Mesenchymal stem cell (in vitro differentiated cells and primary cell): ENCODE measurements at regions not wholly inside any gene's neighbourhood (a gene's known extent, or its start where the extent isn't known, plus 50 kb on each side); places are given as distances from the start of the nearest gene placed in this dataset.

Experiments
- DNase-seq: peaks from one replicate; pipeline ENCODE4 v3.0.0-alpha.2; 2013
- H2AFZ ChIP-seq: one replicate; pipeline ENCODE4 v1.6.1; 2013; ENCODE audit warnings: low read depth, mild to moderate bottlenecking, control low read depth, inconsistent platforms, low read length, moderate library complexity
- H2AK5ac ChIP-seq: 2 replicates; pipeline ENCODE4 v1.6.1; 2013; ENCODE audit warnings: low read length, moderate library complexity, mild to moderate bottlenecking, inconsistent platforms; ENCODE audit not compliant: severe bottlenecking
- H2BK120ac ChIP-seq: one replicate; pipeline ENCODE4 v1.6.1; 2013; ENCODE audit warnings: low read depth, mild to moderate bottlenecking, inconsistent platforms, low read length, moderate library complexity
- H2BK12ac ChIP-seq, 2 experiments: one replicate each; pipeline ENCODE4 v1.6.1; 2013; ENCODE audit warnings: inconsistent platforms in 2 of 2, low read length in 2 of 2, mild to moderate bottlenecking in 2 of 2, moderate library complexity in 2 of 2, control low read depth in 1 of 2
- H2BK15ac ChIP-seq: one replicate; pipeline ENCODE4 v1.6.1; 2013; ENCODE audit warnings: mild to moderate bottlenecking, low read depth, inconsistent platforms; ENCODE audit not compliant: poor library complexity, severe bottlenecking
- H2BK5ac ChIP-seq: 2 replicates; pipeline ENCODE4 v1.6.1; 2013; ENCODE audit warnings: low read depth, mild to moderate bottlenecking, low read length, control low read depth, inconsistent platforms; ENCODE audit not compliant: poor library complexity, severe bottlenecking
- H3K14ac ChIP-seq, 2 experiments: one replicate each; pipeline ENCODE4 v1.6.1; 2013; ENCODE audit warnings: inconsistent platforms in 2 of 2, low read length in 2 of 2, control low read depth in 1 of 2, mild to moderate bottlenecking in 1 of 2, moderate library complexity in 1 of 2
- H3K18ac ChIP-seq, 2 experiments: one replicate each; pipeline ENCODE4 v1.6.1; 2013; ENCODE audit warnings: inconsistent platforms in 2 of 2, low read length in 2 of 2, control low read depth in 1 of 2, low read depth in 1 of 2, mild to moderate bottlenecking in 1 of 2
- H3K23ac ChIP-seq, 2 experiments: one replicate each; pipeline ENCODE4 v1.6.1; 2013; ENCODE audit warnings: inconsistent platforms in 2 of 2, low read length in 2 of 2, mild to moderate bottlenecking in 2 of 2, moderate library complexity in 2 of 2, control low read depth in 1 of 2
- H3K27ac ChIP-seq: 2 replicates; pipeline ENCODE4 v1.5.1; 2013; ENCODE audit warnings: mild to moderate bottlenecking, moderate library complexity, low read length, control low read depth, inconsistent platforms; ENCODE audit not compliant: poor library complexity, severe bottlenecking
- H3K27me3 ChIP-seq, 2 experiments: 2 replicates each; pipeline versions ENCODE4 v1.6.1 to v1.7.0; 2013; ENCODE audit warnings: low read length in 2 of 2, mild to moderate bottlenecking in 2 of 2, moderate library complexity in 2 of 2, control low read depth in 1 of 2, inconsistent platforms in 1 of 2; ENCODE audit not compliant: control insufficient read depth in 1 of 2, insufficient read depth in 1 of 2
- H3K36me3 ChIP-seq, 2 experiments: 2 replicates each; pipeline versions ENCODE4 v1.6.1 to v1.7.0; 2013; ENCODE audit warnings: low read length in 2 of 2, control low read depth in 1 of 2, inconsistent platforms in 1 of 2, low read depth in 1 of 2, mild to moderate bottlenecking in 1 of 2; ENCODE audit not compliant: insufficient read depth in 2 of 2, control insufficient read depth in 1 of 2
- H3K4ac ChIP-seq, 2 experiments: one replicate each; pipeline ENCODE4 v1.6.1; 2013; ENCODE audit warnings: inconsistent platforms in 2 of 2, low read length in 2 of 2, mild to moderate bottlenecking in 2 of 2, moderate library complexity in 2 of 2, control low read depth in 1 of 2, low read depth in 1 of 2
- H3K4me1 ChIP-seq: 2 replicates; pipeline ENCODE4 v1.6.1; 2013; ENCODE audit warnings: low read depth, low read length, control low read depth; ENCODE audit not compliant: control insufficient read depth, insufficient read depth
- H3K4me2 ChIP-seq: 2 replicates; pipeline ENCODE4 v1.6.1; 2013; ENCODE audit warnings: low read length, mild to moderate bottlenecking, inconsistent platforms; ENCODE audit not compliant: poor library complexity, severe bottlenecking
- H3K4me3 ChIP-seq, 2 experiments: 2 replicates each; pipeline versions ENCODE4 v1.5.1 to v1.7.0; 2013; ENCODE audit warnings: low read length in 2 of 2, mild to moderate bottlenecking in 2 of 2, control low read depth in 1 of 2, low read depth in 1 of 2; ENCODE audit not compliant: insufficient read depth in 1 of 2
- H3K79me1 ChIP-seq: replicated peaks from 2 replicates; pipeline ENCODE4 v1.6.1; 2013; ENCODE audit warnings: mild to moderate bottlenecking, control low read depth, low read length, inconsistent platforms; ENCODE audit not compliant: poor library complexity, severe bottlenecking
- H3K9ac ChIP-seq: 2 replicates; pipeline ENCODE4 v1.7.0; 2013; ENCODE audit warnings: mild to moderate bottlenecking, low read length, moderate library complexity
- H3K9me3 ChIP-seq: 2 replicates; pipeline ENCODE4 v1.7.0; 2013; ENCODE audit warnings: mild to moderate bottlenecking, low read length; ENCODE audit not compliant: control insufficient read depth
- H4K8ac ChIP-seq: one replicate; pipeline ENCODE4 v1.6.1; 2013; ENCODE audit warnings: inconsistent platforms, mild to moderate bottlenecking, low read length, moderate library complexity
- H4K91ac ChIP-seq: one replicate; pipeline ENCODE4 v1.6.1; 2013; ENCODE audit warnings: mild to moderate bottlenecking, low read length, inconsistent platforms
- WGBS: methylation state at CpG from one replicate; pipeline ENCODE4 v1.1.7; 2013; ENCODE audit warnings: mixed read lengths; 5-methylcytosine and 5-hydroxymethylcytosine counted together

DNA sequence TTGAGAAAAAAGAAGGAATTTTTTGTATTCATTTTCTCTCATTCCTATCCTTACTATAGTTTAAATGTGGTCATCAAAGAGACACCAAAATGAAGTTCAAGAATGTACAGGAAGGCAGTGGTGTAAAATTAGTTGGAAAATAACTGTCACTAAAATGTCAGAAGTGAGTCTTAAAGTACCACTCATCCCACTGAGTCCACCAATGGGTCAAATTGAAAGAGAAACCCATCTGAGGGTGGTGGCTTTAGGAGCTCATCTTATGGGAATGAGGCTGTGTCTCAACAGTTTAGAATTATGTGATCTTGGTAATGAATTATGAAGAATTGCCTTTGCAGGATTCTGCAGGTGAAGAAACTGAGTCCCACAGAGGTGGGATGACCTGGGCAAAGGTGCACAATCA lies 403.5 kb downstream of the FGF9 start:
- Histone ChIP-seq H3K4me1 (no peaks in the 10 kb centered on the region), H4K91ac (no peak overlapping the region), H3K27ac (no peak overlapping the region), H2BK120ac (no peak overlapping the region), H3K14ac (no peak overlapping the region), H3K9ac (no peak overlapping the region), H3K27me3 (no peaks in the 10 kb centered on the region), H3K36me3 (no peaks in the 10 kb centered on the region), H3K79me1 (no peaks in the 10 kb centered on the region), H2BK12ac (no peak overlapping the region), H2AFZ (no peak overlapping the region), H3K23ac (no peak overlapping the region), H4K8ac (no peak overlapping the region), H2BK5ac (no peak overlapping the region), H3K4ac (no peak overlapping the region), H2BK15ac (no peak overlapping the region), H3K9me3 (peaks cover 5% of the 10 kb centered on the region), H3K4me2 (no peak overlapping the region), H3K18ac (no peak overlapping the region), H2AK5ac (no peak overlapping the region), H3K4me3 (no peak overlapping the region)
- DNase-seq, result no peak

DNA sequence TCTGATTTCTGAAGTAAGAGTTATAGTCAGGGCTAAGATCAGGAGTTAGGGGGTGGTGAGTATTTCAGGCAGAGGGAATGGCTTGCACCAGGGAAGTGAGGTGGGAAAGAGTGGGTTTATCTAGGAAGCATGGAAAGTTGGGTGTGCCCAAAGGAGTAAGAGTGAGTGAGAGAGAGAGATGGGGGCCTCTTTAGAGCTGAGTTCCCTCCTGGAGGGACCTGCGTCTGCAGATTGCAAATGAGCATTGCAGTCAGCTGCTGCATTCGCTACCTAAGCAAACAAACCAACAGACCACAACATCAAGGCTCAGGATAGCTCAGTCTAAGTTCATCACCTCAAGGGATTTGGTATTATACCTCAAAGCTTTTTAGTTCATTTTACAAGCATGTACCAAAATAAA lies 405.8 kb downstream of the FGF9 start:
- no peaks in the 10 kb centered on the region for H3K79me1 ChIP-seq
- no peak overlapping the region for H3K27ac ChIP-seq
- H2BK12ac ChIP-seq, result no peak overlapping the region
- no peak overlapping the region for H2AFZ ChIP-seq
- no peak overlapping the region for H3K9ac ChIP-seq
- peaks cover 5% of the 10 kb centered on the region for H3K9me3 ChIP-seq
- 83% methylated on average over 2 of the region's 2 CpGs for WGBS
- no peak overlapping the region for H2BK15ac ChIP-seq
- H4K8ac ChIP-seq, result no peak overlapping the region
- no peak overlapping the region for H3K4me3 ChIP-seq
- H3K27me3 ChIP-seq, result no peaks in the 10 kb centered on the region
- H3K4ac ChIP-seq, result no peak overlapping the region
- H4K91ac ChIP-seq, result no peak overlapping the region
- no peak overlapping the region for H2BK5ac ChIP-seq
- H3K4me2 ChIP-seq, result no peak overlapping the region
- H2BK120ac ChIP-seq, result no peak overlapping the region
- H3K36me3 ChIP-seq, result peaks cover 0 to 2% of the 10 kb centered on the region in 2 experiments
- H3K14ac ChIP-seq, result no peak overlapping the region
- no peak overlapping the region for H2AK5ac ChIP-seq
- H3K23ac ChIP-seq, result no peak overlapping the region
- no peak overlapping the region for H3K18ac ChIP-seq
- no peak for DNase-seq
- no peaks in the 10 kb centered on the region for H3K4me1 ChIP-seq

GRCh38 chr13:22077205-22077683 lies 406.4 kb downstream of the FGF9 start:
- no peaks in the 10 kb centered on the region for H3K4me1 ChIP-seq
- no peak overlapping the region for H2AK5ac ChIP-seq
- H2BK12ac ChIP-seq, result no peak overlapping the region
- no peaks in the 10 kb centered on the region for H3K79me1 ChIP-seq
- no peak overlapping the region for H3K4me3 ChIP-seq
- H2AFZ ChIP-seq, result no peak overlapping the region
- H2BK15ac ChIP-seq, result no peak overlapping the region
- peaks cover 5% of the 10 kb centered on the region for H3K9me3 ChIP-seq
- DNase-seq, result no peak
- no peak overlapping the region for H3K4me2 ChIP-seq
- H4K91ac ChIP-seq, result no peak overlapping the region
- H3K14ac ChIP-seq, result no peak overlapping the region
- peaks cover 0 to 2% of the 10 kb centered on the region in 2 experiments for H3K36me3 ChIP-seq
- H3K4ac ChIP-seq, result no peak overlapping the region
- H3K18ac ChIP-seq, result no peak overlapping the region
- H2BK5ac ChIP-seq, result no peak overlapping the region
- no peak overlapping the region for H3K27ac ChIP-seq
- no peak overlapping the region for H3K23ac ChIP-seq
- no peak overlapping the region for H4K8ac ChIP-seq
- no peak overlapping the region for H3K9ac ChIP-seq
- no peak overlapping the region for H2BK120ac ChIP-seq
- H3K27me3 ChIP-seq, result no peaks in the 10 kb centered on the region
- WGBS, result 52% methylated on average over 3 of the region's 3 CpGs

DNA sequence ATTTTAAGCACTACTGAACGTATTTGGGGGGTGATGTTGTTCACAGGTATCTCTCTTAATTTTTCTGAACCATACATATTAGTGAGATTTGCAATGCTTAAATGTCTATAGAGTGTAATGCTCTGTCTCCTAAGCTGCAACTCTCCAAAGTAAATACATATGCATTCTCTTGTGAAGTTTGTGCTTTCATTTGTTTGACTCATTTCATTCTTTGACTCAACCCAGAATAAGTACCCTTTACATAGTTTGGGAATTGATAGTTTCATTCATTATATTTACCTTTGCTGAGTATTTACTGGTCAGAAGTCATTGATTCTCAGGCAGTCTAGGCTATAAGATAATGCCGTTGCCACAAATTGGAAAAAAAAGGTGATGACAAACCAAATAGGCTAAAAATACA lies 406.9 kb downstream of the FGF9 start:
- Histone ChIP-seq H3K4me2 (no peak overlapping the region), H2AK5ac (no peak overlapping the region), H2AFZ (no peak overlapping the region), H2BK120ac (no peak overlapping the region), H2BK5ac (no peak overlapping the region), H3K9ac (no peak overlapping the region), H4K8ac (no peak overlapping the region), H2BK12ac (no peak overlapping the region), H3K79me1 (no peaks in the 10 kb centered on the region), H3K14ac (no peak overlapping the region), H3K18ac (no peak overlapping the region), H3K36me3 (peaks cover 0 to 2% of the 10 kb centered on the region in 2 experiments), H3K9me3 (peaks cover 5% of the 10 kb centered on the region), H3K27me3 (no peaks in the 10 kb centered on the region), H3K27ac (no peak overlapping the region), H2BK15ac (no peak overlapping the region), H3K23ac (no peak overlapping the region), H3K4me1 (no peaks in the 10 kb centered on the region), H4K91ac (no peak overlapping the region), H3K4ac (no peak overlapping the region), H3K4me3 (no peak overlapping the region)
- DNase-seq, result no peak
- WGBS, result 0% methylated on average over 1 of the region's 2 CpGs
